Testis (tissue), 2 donors: ENCODE measurements at regions not wholly inside any gene's neighbourhood (a gene's known extent, or its start where the extent isn't known, plus 50 kb on each side); places are given as distances from the start of the nearest gene placed in this dataset.

Source experiments
- DNase-seq: peaks from one replicate; pipeline ENCODE4 v3.0.0-alpha.2; 2019
- H3K27ac ChIP-seq, 2 donors: fragments of 200-600 bp; sonication (generic); one replicate each; pipeline ENCODE4 v1.5.1; 2019
- H3K27me3 ChIP-seq: fragments of 200-600 bp; sonication (generic); one replicate; pipeline ENCODE4 v1.5.1; 2019
- H3K36me3 ChIP-seq: fragments of 200-600 bp; sonication (generic); one replicate; pipeline ENCODE4 v1.5.1; 2017; ENCODE audit warnings: low read depth; ENCODE audit errors: missing control alignments
- H3K4me1 ChIP-seq: fragments of 200-600 bp; sonication (generic); one replicate; pipeline ENCODE4 v1.5.1; 2019
- H3K4me3 ChIP-seq, 2 donors: fragments of 200-600 bp; sonication (generic); one replicate each; pipeline ENCODE4 v1.5.1; 2017 to 2019
- H3K9me3 ChIP-seq: fragments of 200-600 bp; sonication (generic); one replicate; pipeline ENCODE4 v1.5.1; 2017
- POLR2A ChIP-seq: fragments of 450-650 bp; IDR thresholded peaks from one replicate; pipeline ENCODE4 v1.6.1; 2017; ENCODE audit warnings: antibody characterized with exemption, mild to moderate bottlenecking, moderate library complexity
- WGBS, 2 donors: methylation state at CpG; one replicate each; pipeline ENCODE4 v1.1.5; 2018; 5-methylcytosine and 5-hydroxymethylcytosine counted together
- intact Hi-C: fragments of 100-400 bp; cut with DNase I; formaldehyde crosslinking; loops from one replicate; pipeline ENCODE4 v1.15.1; 2023; ENCODE audit warnings: low total_unique reads
- TF ChIP-seq, protein P1 (sequence below), 3 experiments: fragments of 450-650 bp in 2 of 3; fragments of 200-600 bp in 1 of 3; sonication (generic) in 1 of 3; IDR thresholded peaks; one replicate each; pipeline ENCODE4 v1.5.1; 2016 to 2019; ENCODE audit warnings: antibody characterized with exemption in 3 of 3, mild to moderate bottlenecking in 2 of 3, moderate library complexity in 1 of 3

DNA sequence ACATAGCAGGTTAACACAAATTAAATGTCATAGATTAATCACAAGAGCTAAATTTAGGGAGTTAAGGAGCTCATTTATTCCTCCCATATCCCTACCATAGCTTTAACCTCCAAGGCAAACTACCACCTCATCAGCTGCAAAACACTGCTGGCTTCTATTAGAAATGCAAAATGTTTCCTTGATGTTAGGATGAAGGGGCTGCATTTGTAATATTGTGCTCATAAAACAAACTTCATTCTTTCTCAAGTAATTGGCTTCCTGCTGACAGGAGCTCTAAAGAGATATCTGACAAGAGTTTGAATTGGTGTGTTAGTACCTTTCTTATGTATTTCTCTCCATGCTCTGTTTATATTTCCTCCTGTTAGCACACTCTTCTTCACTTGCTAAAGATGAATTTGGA lies 152.1 kb downstream of the OLFM4 start:
- H3K36me3 ChIP-seq = no peaks in the 10 kb centered on the region
- no peaks in the 10 kb centered on the region for H3K9me3 ChIP-seq
- H3K27me3 ChIP-seq = no peaks in the 10 kb centered on the region
- H3K4me3 ChIP-seq = no peak overlapping the region
- intact Hi-C loops = no loop called here
- TF ChIP-seq, protein P1, sequence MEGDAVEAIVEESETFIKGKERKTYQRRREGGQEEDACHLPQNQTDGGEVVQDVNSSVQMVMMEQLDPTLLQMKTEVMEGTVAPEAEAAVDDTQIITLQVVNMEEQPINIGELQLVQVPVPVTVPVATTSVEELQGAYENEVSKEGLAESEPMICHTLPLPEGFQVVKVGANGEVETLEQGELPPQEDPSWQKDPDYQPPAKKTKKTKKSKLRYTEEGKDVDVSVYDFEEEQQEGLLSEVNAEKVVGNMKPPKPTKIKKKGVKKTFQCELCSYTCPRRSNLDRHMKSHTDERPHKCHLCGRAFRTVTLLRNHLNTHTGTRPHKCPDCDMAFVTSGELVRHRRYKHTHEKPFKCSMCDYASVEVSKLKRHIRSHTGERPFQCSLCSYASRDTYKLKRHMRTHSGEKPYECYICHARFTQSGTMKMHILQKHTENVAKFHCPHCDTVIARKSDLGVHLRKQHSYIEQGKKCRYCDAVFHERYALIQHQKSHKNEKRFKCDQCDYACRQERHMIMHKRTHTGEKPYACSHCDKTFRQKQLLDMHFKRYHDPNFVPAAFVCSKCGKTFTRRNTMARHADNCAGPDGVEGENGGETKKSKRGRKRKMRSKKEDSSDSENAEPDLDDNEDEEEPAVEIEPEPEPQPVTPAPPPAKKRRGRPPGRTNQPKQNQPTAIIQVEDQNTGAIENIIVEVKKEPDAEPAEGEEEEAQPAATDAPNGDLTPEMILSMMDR (IDR thresholded peaks at IDR 0.05) = no peak
- no peak for TF ChIP-seq POLR2A
- no peak overlapping the region for H3K27ac ChIP-seq
- H3K4me1 ChIP-seq = no peaks in the 10 kb centered on the region
- no peak for DNase-seq

- 41 to 67% methylated on average over 3 of the region's 3 CpGs for WGBS, 2 donors
- no peak for DNase-seq
- H3K27me3 ChIP-seq = no peaks in the 10 kb centered on the region
These were observed 154.1 kb downstream of the OLFM4 start for GRCh38 chr13:53182724-53183123.

DNA sequence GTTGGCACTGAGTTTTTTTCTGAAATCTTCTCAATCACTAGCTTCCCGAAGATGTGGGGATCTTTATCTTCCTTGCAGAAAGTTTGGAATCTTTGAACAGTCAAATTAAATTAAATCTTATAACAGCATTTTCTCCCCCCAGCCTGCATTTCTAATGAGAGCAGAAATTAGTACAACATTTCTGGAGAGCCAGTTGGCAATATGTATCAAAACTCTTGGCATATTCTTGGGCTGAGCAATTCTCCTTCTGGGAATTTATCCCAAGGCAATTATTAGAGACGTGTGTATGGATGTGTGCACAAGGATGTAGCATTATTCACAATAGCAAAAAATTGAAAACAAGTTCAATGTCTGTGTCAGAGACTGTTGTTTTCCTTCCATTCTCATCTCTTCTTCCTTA lies 159.5 kb downstream of the OLFM4 start:
- no peaks in the 10 kb centered on the region for H3K9me3 ChIP-seq
- 56 to 68% methylated on average over 2 of the region's 2 CpGs for WGBS, 2 donors
- DNase-seq = no peak
- H3K36me3 ChIP-seq = no peaks in the 10 kb centered on the region
- H3K4me3 ChIP-seq = no peak overlapping the region
- intact Hi-C loops = no loop called here
- no peaks in the 10 kb centered on the region for H3K4me1 ChIP-seq
- TF ChIP-seq, protein P1 (IDR thresholded peaks at IDR 0.05) = no peak
- no peak for TF ChIP-seq POLR2A
- H3K27ac ChIP-seq = no peak overlapping the region
- no peaks in the 10 kb centered on the region for H3K27me3 ChIP-seq

More at GRCh38 chr13:53182724-53183123, 154.1 kb downstream of the OLFM4 start:
- Histone ChIP-seq H3K27ac (no peak overlapping the region), H3K4me1 (no peaks in the 10 kb centered on the region), H3K4me3 (no peak overlapping the region), H3K9me3 (no peaks in the 10 kb centered on the region), H3K36me3 (no peaks in the 10 kb centered on the region)
- TF ChIP-seq, protein P1 (IDR thresholded peaks at IDR 0.05) = no peak
- TF ChIP-seq POLR2A = no peak
- intact Hi-C loops = no loop called here

DNA sequence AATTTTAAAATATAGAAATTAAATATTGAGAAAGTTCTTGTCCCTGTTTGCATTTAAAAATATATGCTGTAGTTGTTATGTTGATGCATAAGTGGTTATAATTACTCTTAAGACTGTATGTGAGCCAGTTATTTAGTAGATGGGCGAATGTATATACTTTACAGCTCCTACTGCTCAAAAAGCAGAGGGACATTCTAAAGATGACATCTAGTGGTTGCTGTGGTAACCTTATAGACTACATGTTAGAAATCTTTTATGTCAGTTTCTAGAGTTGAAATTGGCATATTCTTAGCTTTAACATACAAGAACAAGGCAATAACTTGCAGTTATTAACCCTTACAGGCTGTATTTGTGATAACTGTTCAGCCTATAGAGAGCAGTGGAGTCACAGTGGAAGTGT lies 160.5 kb downstream of the OLFM4 start:
- Histone ChIP-seq H3K9me3 (no peaks in the 10 kb centered on the region), H3K27ac (no peak overlapping the region), H3K27me3 (no peaks in the 10 kb centered on the region), H3K4me3 (no peak overlapping the region), H3K36me3 (no peaks in the 10 kb centered on the region), H3K4me1 (no peaks in the 10 kb centered on the region)
- TF ChIP-seq, protein P1 (IDR thresholded peaks at IDR 0.05) = no peak
- TF ChIP-seq POLR2A = no peak
- intact Hi-C loops = no loop called here
- DNase-seq = no peak
- WGBS, 2 donors = 88 to 95% methylated on average over 1 of the region's 1 CpG

DNA sequence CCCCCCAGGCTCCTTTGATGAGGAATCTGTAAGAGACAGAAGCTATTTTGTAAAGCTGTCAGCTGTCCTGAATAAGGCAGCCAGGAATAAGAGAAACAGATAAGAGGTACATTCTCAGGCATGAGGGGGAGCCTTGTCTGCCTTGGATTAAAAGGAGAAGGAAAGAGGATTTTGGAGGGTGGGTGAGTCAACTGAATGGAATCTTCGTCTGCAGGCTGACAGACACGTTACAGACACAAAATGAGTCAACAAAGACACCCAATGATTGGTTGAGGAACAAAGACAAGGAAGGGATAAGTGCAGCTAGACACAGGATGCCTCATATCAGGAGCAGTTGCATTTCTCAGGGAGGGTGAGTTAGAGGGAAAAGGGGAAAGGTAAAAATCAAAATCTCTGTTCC lies 162.5 kb downstream of the OLFM4 start:
- no peak for DNase-seq
- WGBS, 2 donors = 44 to 49% methylated on average over 2 of the region's 2 CpGs
- Histone ChIP-seq H3K36me3 (no peaks in the 10 kb centered on the region), H3K4me3 (no peak overlapping the region), H3K27me3 (no peaks in the 10 kb centered on the region), H3K9me3 (no peaks in the 10 kb centered on the region), H3K27ac (no peak overlapping the region), H3K4me1 (no peaks in the 10 kb centered on the region)
- intact Hi-C loops = no loop called here
- TF ChIP-seq, protein P1 (IDR thresholded peaks at IDR 0.05) = no peak
- no peak for TF ChIP-seq POLR2A
